ENCODE measurements at regions not wholly inside any gene's neighbourhood (a gene's known extent, or its start where the extent isn't known, plus 50 kb on each side); places are given as distances from the start of the nearest gene placed in this dataset.
A peak's percentile ranks its signal among the peaks of the same experiment; 100 is the strongest.

DNA sequence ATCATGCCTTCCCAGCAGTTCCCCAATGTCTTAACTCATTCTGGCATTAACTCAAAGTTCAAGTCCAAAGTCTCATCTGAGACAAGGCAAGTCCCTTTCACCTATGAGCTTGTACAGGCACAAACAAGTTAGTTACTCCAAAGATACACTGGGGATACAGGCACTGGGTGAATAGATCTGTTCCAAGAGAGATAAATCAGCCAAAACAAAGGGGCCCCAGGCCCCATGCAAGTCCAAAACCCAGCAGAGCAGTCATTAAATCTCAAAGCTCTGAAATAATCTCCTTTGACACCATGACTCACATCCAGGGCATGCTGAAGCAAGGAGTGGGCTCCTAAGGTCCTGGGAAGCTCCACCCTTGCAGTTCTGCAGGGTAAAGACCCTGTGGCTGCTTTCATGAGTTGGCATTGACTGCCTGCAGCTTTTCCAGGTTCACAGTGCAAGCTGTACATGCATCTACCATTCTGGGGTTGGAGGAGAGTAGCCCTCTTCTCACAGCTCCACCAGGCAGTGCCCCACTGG, 332.2 kb upstream of the KIF2B start:
- intact Hi-C loops (cut with DNase I; ENCODE audit: low total_unique reads), result no loop called here
- TF ChIP-seq CTCF (IDR thresholded peaks at IDR 0.05), result no peak

GRCh38 chr17:53483704-53484103, 339.0 kb upstream of the KIF2B start:
- WGBS, 5 donors, result 18 to 42% (median 41%) methylated on average over 1 of the region's 1 CpG
- Histone ChIP-seq H3K4me3 (no peak overlapping the region), H3K27ac (no peak overlapping the region), H3K27me3 (no peaks in the 10 kb centered on the region), H3K36me3 (no peaks in the 10 kb centered on the region), H3K9me3 (no peaks in the 10 kb centered on the region), H3K4me1 (no peaks in the 10 kb centered on the region)
- intact Hi-C loops (cut with DNase I; ENCODE audit: low total_unique reads), result no loop called here
- no peak for DNase-seq
- TF ChIP-seq POLR2AphosphoS5 (IDR thresholded peaks at IDR 0.05) (no peak), CTCF (IDR thresholded peaks at IDR 0.05) (no peak), POLR2A (IDR thresholded peaks at IDR 0.05) (no peak), EP300 (IDR thresholded peaks at IDR 0.05) (no peak)

More for the DNA sequence above, 332.2 kb upstream of the KIF2B start:
- Histone ChIP-seq H3K4me1 (no peaks in the 10 kb centered on the region), H3K9me3 (peaks cover 0 to 3% (median 0%) of the 10 kb centered on the region in 4 donors), H3K4me3 (no peak overlapping the region), H3K36me3 (no peaks in the 10 kb centered on the region), H3K27ac (no peak overlapping the region), H3K27me3 (no peaks in the 10 kb centered on the region)
- no peak for DNase-seq

DNA sequence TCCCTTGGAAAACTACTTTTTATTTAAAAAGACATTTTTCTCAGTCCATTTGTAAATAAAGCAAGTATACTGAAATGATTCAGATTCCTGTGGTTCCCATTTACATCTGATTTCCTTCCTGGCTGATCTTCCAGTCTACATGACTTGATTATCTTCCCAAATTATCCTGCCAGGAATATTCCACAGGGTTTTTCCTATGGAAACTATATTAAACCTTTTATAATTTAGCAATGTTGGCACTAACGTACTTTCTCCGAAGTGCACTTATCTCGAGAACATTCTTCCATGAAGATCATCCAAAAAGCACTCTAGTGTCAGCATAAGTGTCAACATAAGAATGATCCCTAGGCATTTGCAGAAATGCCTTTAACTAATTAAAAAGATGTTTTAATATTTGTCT, 347.7 kb upstream of the KIF2B start:
- intact Hi-C loops (cut with DNase I; ENCODE audit: low total_unique reads), result no loop called here
- DNase-seq, result peak in 1 of 2 donors; percentile 15
- Histone ChIP-seq H3K27me3 (no peaks in the 10 kb centered on the region), H3K4me3 (no peak overlapping the region), H3K4me1 (no peaks in the 10 kb centered on the region), H3K36me3 (no peaks in the 10 kb centered on the region), H3K27ac (no peak overlapping the region), H3K9me3 (no peaks in the 10 kb centered on the region)
- TF ChIP-seq POLR2AphosphoS5 (IDR thresholded peaks at IDR 0.05) (no peak), POLR2A (IDR thresholded peaks at IDR 0.05) (no peak), EP300 (IDR thresholded peaks at IDR 0.05) (no peak), CTCF (IDR thresholded peaks at IDR 0.05) (no peak)
- WGBS, 5 donors, result 82 to 88% (median 87%) methylated on average over 3 of the region's 3 CpGs

GRCh38 chr17:53472586-53472985, 350.1 kb upstream of the KIF2B start:
- Histone ChIP-seq H3K27me3 (no peaks in the 10 kb centered on the region), H3K4me1 (no peaks in the 10 kb centered on the region), H3K27ac (no peak overlapping the region), H3K36me3 (no peaks in the 10 kb centered on the region), H3K9me3 (no peaks in the 10 kb centered on the region), H3K4me3 (no peak overlapping the region)
- TF ChIP-seq CTCF (IDR thresholded peaks at IDR 0.05), result no peak
- TF ChIP-seq POLR2AphosphoS5 (IDR thresholded peaks at IDR 0.05), result no peak
- no peak for TF ChIP-seq POLR2A (IDR thresholded peaks at IDR 0.05)
- TF ChIP-seq EP300 (IDR thresholded peaks at IDR 0.05), result no peak
- 83 to 98% (median 89%) methylated on average over 1 of the region's 1 CpG for WGBS, 5 donors
- DNase-seq, result no peak
- intact Hi-C loops (cut with DNase I; ENCODE audit: low total_unique reads), result no loop called here

Data from stomach (tissue), 8 donors.